Prostate gland (tissue), 2 donors: ENCODE measurements at regions not wholly inside any gene's neighbourhood (a gene's known extent, or its start where the extent isn't known, plus 50 kb on each side); places are given as distances from the start of the nearest gene placed in this dataset.

Source experiments
- DNase-seq: peaks from one replicate; pipeline ENCODE4 v3.0.0-alpha.2; 2019; ENCODE audit warnings: low spot score
- H3K27ac ChIP-seq, 2 donors: fragments of 200-600 bp; sonication (generic); 2 replicates each; pipeline ENCODE4 v1.5.1; 2017 to 2019
- H3K27me3 ChIP-seq: fragments of 200-600 bp; sonication (generic); replicated peaks from 2 replicates; pipeline ENCODE4 v1.5.1; 2019; ENCODE audit not compliant: insufficient read depth
- H3K36me3 ChIP-seq, 2 donors: fragments of 200-600 bp; sonication (generic); 1 replicate in 1 of 2; 2 replicates in 1 of 2; pipeline versions ENCODE4 v1.5.1 to v1.8.1; 2017 to 2019
- H3K4me1 ChIP-seq: fragments of 200-600 bp; sonication (generic); replicated peaks from 2 replicates; pipeline ENCODE4 v1.5.1; 2019
- H3K4me3 ChIP-seq, 2 donors: fragments of 200-600 bp; sonication (generic); 2 replicates each; pipeline ENCODE4 v1.5.1; 2017 to 2019
- H3K9me3 ChIP-seq: fragments of 200-600 bp; sonication (generic); 2 replicates; pipeline ENCODE4 v1.5.1; 2017
- CTCF ChIP-seq, 4 experiments: fragments of 200-600 bp in 2 of 4; fragments of 450-650 bp in 2 of 4; sonication (generic) in 2 of 4; IDR thresholded peaks; 1 replicate in 3 of 4; 2 replicates in 1 of 4; pipeline ENCODE4 v1.5.1; 2016 to 2019; ENCODE audit warnings: antibody characterized with exemption in 4 of 4, mild to moderate bottlenecking in 2 of 4, moderate library complexity in 2 of 4
- POLR2A ChIP-seq: fragments of 450-650 bp; IDR thresholded peaks from one replicate; pipeline ENCODE4 v1.6.1; 2016; ENCODE audit warnings: antibody characterized with exemption, mild to moderate bottlenecking
- POLR2AphosphoS5 ChIP-seq: sonication (generic); formaldehyde crosslinking; IDR thresholded peaks from one replicate; pipeline ENCODE4 v1.6.1; 2017; ENCODE audit warnings: antibody characterized with exemption
- WGBS: methylation state at CpG from one replicate; pipeline ENCODE4 v1.1.5; 2018; 5-methylcytosine and 5-hydroxymethylcytosine counted together
- intact Hi-C: fragments of 100-400 bp; cut with DNase I; formaldehyde crosslinking; loops from one replicate; pipeline ENCODE4 v1.14.2; 2022

GRCh38 chr12:3336606-3337311 is 154.2 kb upstream of the PRMT8 start:
- no peak for DNase-seq
- no peak overlapping the region for H3K27ac ChIP-seq
- WGBS, result 46% methylated on average over 13 of the region's 13 CpGs
- H3K36me3 ChIP-seq, result no peaks in the 10 kb centered on the region
- no peaks in the 10 kb centered on the region for H3K4me1 ChIP-seq
- H3K9me3 ChIP-seq, result no peaks in the 10 kb centered on the region
- H3K27me3 ChIP-seq, result no peaks in the 10 kb centered on the region
- TF ChIP-seq CTCF (IDR thresholded peaks at IDR 0.05), result no peak
- no peak for TF ChIP-seq POLR2A
- no peak for TF ChIP-seq POLR2AphosphoS5
- intact Hi-C loops, result no loop called here
- no peak overlapping the region for H3K4me3 ChIP-seq

GRCh38 chr12:3337944-3338343 is 153.1 kb upstream of the PRMT8 start:
- H3K9me3 ChIP-seq, result no peaks in the 10 kb centered on the region
- no peak overlapping the region for H3K4me3 ChIP-seq
- no peaks in the 10 kb centered on the region for H3K27me3 ChIP-seq
- no peak for DNase-seq
- WGBS, result 87% methylated on average over 5 of the region's 5 CpGs
- H3K4me1 ChIP-seq, result no peaks in the 10 kb centered on the region
- H3K36me3 ChIP-seq, result no peaks in the 10 kb centered on the region
- no peak for TF ChIP-seq CTCF (IDR thresholded peaks at IDR 0.05)
- no peak for TF ChIP-seq POLR2AphosphoS5
- no peak for TF ChIP-seq POLR2A
- intact Hi-C loops, result no loop called here
- H3K27ac ChIP-seq, result no peak overlapping the region

GRCh38 chr12:3339221-3339620 is 151.8 kb upstream of the PRMT8 start:
- intact Hi-C loops, result no loop called here
- TF ChIP-seq POLR2AphosphoS5 (no peak), CTCF (IDR thresholded peaks at IDR 0.05) (no peak), POLR2A (no peak)
- no peak for DNase-seq
- H3K27me3 ChIP-seq, result no peaks in the 10 kb centered on the region
- no peaks in the 10 kb centered on the region for H3K4me1 ChIP-seq
- no peaks in the 10 kb centered on the region for H3K9me3 ChIP-seq
- 95% methylated on average over 7 of the region's 7 CpGs for WGBS
- no peak overlapping the region for H3K4me3 ChIP-seq
- H3K36me3 ChIP-seq, result no peaks in the 10 kb centered on the region
- H3K27ac ChIP-seq, result no peak overlapping the region

GRCh38 chr12:3341594-3341993 is 149.4 kb upstream of the PRMT8 start:
- DNase-seq, result no peak
- H3K27me3 ChIP-seq, result no peaks in the 10 kb centered on the region
- no peak overlapping the region for H3K4me3 ChIP-seq
- no peak overlapping the region for H3K27ac ChIP-seq
- no peaks in the 10 kb centered on the region for H3K4me1 ChIP-seq
- no peaks in the 10 kb centered on the region for H3K36me3 ChIP-seq
- WGBS, result 18% methylated on average over 4 of the region's 4 CpGs
- no peaks in the 10 kb centered on the region for H3K9me3 ChIP-seq
- intact Hi-C loops, result loop anchor here (5.0 kb wide), 1 partner anchor 436 kb away; no protein-coding TSS in a partner anchor
- TF ChIP-seq CTCF (IDR thresholded peaks at IDR 0.05) (no peak), POLR2A (no peak), POLR2AphosphoS5 (no peak)

- intact Hi-C loops, result loop anchor here (5.0 kb wide), 1 partner anchor 435 kb away; no protein-coding TSS in a partner anchor
- 32% methylated on average over 8 of the region's 8 CpGs for WGBS
These were observed 149.0 kb upstream of the PRMT8 start for GRCh38 chr12:3342051-3342450.

More at GRCh38 chr12:3342051-3342450, 149.0 kb upstream of the PRMT8 start:
- Histone ChIP-seq H3K4me3 (no peak overlapping the region), H3K27ac (no peak overlapping the region), H3K4me1 (no peaks in the 10 kb centered on the region), H3K36me3 (no peaks in the 10 kb centered on the region), H3K27me3 (no peaks in the 10 kb centered on the region), H3K9me3 (no peaks in the 10 kb centered on the region)
- TF ChIP-seq POLR2A, result no peak
- TF ChIP-seq CTCF (IDR thresholded peaks at IDR 0.05), result peak in 2 of 4 experiments; percentile 33 to 37
- TF ChIP-seq POLR2AphosphoS5, result no peak
- peak; percentile 17 for DNase-seq
